HTR-8/SVneo (cell line): ENCODE measurements at regions not wholly inside any gene's neighbourhood (a gene's known extent, or its start where the extent isn't known, plus 50 kb on each side); places are given as distances from the start of the nearest gene placed in this dataset.

Source experiments
- DNase-seq: peaks from one replicate; pipeline ENCODE4 v3.0.0; 2011; ENCODE audit warnings: low spot score, mixed read lengths; ENCODE audit not compliant: insufficient read length
- FAIRE-seq: peaks from 2 replicates; lab custom pipeline; 2011; peaks lifted over from hg19 to GRCh38; lab: Jason Lieb, UNC

- DNase-seq, result no peak
- FAIRE-seq, result no peak
These were observed 71.9 kb downstream of the OAT start for GRCh38 chr10:124346831-124347230.

- FAIRE-seq (no peak), DNase-seq (no peak)
These were observed 73.2 kb downstream of the OAT start for GRCh38 chr10:124345521-124345920.

- FAIRE-seq (no peak), DNase-seq (no peak)
These were observed 73.8 kb downstream of the OAT start for GRCh38 chr10:124344931-124345330.

GRCh38 chr10:124344266-124344590, 74.5 kb downstream of the OAT start:
- FAIRE-seq, result no peak

GRCh38 chr10:124343351-124344265, 75.1 kb downstream of the OAT start:
- DNase-seq (no peak), FAIRE-seq (no peak)

More at GRCh38 chr10:124344266-124344590, 74.5 kb downstream of the OAT start:
- no peak for DNase-seq

GRCh38 chr10:124342821-124343170, 75.9 kb downstream of the OAT start:
- DNase-seq, result no peak
- no peak for FAIRE-seq

GRCh38 chr10:124342136-124342820, 76.4 kb downstream of the OAT start:
- FAIRE-seq, result no peak
- no peak for DNase-seq

- FAIRE-seq (no peak), DNase-seq (no peak)
These were observed 77.0 kb downstream of the OAT start for GRCh38 chr10:124341768-124342135.

- FAIRE-seq (no peak), DNase-seq (no peak)
These were observed 78.5 kb downstream of the OAT start for GRCh38 chr10:124340033-124340760.

GRCh38 chr10:124339119-124340032, 79.3 kb downstream of the OAT start:
- FAIRE-seq, result no peak
- no peak for DNase-seq

GRCh38 chr10:124338276-124338925, 80.3 kb downstream of the OAT start:
- FAIRE-seq (no peak), DNase-seq (no peak)

- no peak for DNase-seq
- FAIRE-seq, result no peak
These were observed 82.5 kb downstream of the OAT start for GRCh38 chr10:124336186-124336585.

- no peak for FAIRE-seq
- DNase-seq, result no peak
These were observed 84.8 kb downstream of the OAT start for GRCh38 chr10:124333931-124334330.

GRCh38 chr10:124332426-124332825, 86.3 kb downstream of the OAT start:
- DNase-seq, result no peak
- no peak for FAIRE-seq

GRCh38 chr10:124329941-124330340, 88.8 kb downstream of the OAT start:
- FAIRE-seq (no peak), DNase-seq (no peak)

- DNase-seq (no peak), FAIRE-seq (no peak)
These were observed 89.4 kb downstream of the OAT start for GRCh38 chr10:124329362-124329761.

- FAIRE-seq (no peak), DNase-seq (no peak)
These were observed 90.1 kb downstream of the OAT start for GRCh38 chr10:124328477-124329220.

- no peak for FAIRE-seq
- no peak for DNase-seq
These were observed 92.6 kb downstream of the OAT start for GRCh38 chr10:124325998-124326636.

GRCh38 chr10:124325633-124325914, 93.1 kb downstream of the OAT start:
- no peak for FAIRE-seq

More at GRCh38 chr10:124325633-124325914, 93.1 kb downstream of the OAT start:
- no peak for DNase-seq
